Gastrocnemius medialis (tissue), 4 donors: ENCODE measurements at regions not wholly inside any gene's neighbourhood (a gene's known extent, or its start where the extent isn't known, plus 50 kb on each side); places are given as distances from the start of the nearest gene placed in this dataset.

Source experiments
- CTCF ChIP-seq, 5 experiments: fragments of 450-650 bp in 3 of 5; fragments of 200-600 bp in 2 of 5; sonication (generic) in 2 of 5; IDR thresholded peaks in 4 of 5; conservative IDR thresholded peaks in 1 of 5; 1 replicate in 4 of 5; 2 replicates in 1 of 5; pipeline ENCODE4 v1.5.1; 2016 to 2019; ENCODE audit warnings: antibody characterized with exemption in 5 of 5, mild to moderate bottlenecking in 3 of 5, moderate library complexity in 3 of 5
- POLR2A ChIP-seq, 2 donors: fragments of 450-650 bp; IDR thresholded peaks; one replicate each; pipeline ENCODE4 v1.6.1; 2017; ENCODE audit warnings: antibody characterized with exemption in 2 of 2, mild to moderate bottlenecking in 2 of 2, moderate library complexity in 2 of 2

GRCh38 chr9:7676609-7677156 is 122.9 kb downstream of the DMAC1 start:
- no peak for TF ChIP-seq POLR2A (IDR thresholded peaks at IDR 0.05)
- no peak for TF ChIP-seq CTCF (IDR thresholded peaks at IDR 0.05 in 4 of 5, conservative IDR thresholded peaks at IDR 0.05 in 1 of 5)
